NCI-H2196 (cell line): ENCODE measurements at regions not wholly inside any gene's neighbourhood (a gene's known extent, or its start where the extent isn't known, plus 50 kb on each side); places are given as distances from the start of the nearest gene placed in this dataset.
"Not testable (repeated sequence)": the region's sequence is repeated elsewhere in the genome, so short reads cannot be mapped to it uniquely, and the experiment has no call there.

Experiments
- DNase-seq: peaks from one replicate; lab custom pipeline; 2025; ENCODE audit not compliant: unreplicated experiment; lab: John Stamatoyannopoulos, UW

GRCh38 chr5:67657055-67657454 lies 460.5 kb upstream of the CD180 start:
- DNase-seq = no peak

GRCh38 chr5:67652201-67652600 lies 455.6 kb upstream of the CD180 start:
- no peak for DNase-seq

DNA sequence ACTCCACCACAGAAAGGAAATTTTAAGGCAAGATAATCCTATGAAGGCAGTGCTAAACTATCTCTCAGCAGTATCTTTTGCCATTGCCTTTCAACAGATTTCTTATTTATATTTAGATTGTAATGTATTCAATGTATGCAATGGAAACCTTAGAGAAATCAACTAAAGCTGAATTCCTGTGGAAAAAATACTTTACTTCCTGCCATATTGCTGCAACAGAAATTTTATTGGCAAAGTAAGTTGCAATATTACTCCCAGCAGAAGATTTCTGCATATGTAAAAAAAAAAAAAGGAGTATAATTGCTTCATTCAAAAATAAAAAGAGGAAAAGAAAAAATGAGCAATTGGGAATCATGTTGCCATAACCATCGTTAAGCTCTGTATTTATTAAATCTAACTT lies 454.6 kb upstream of the CD180 start:
- DNase-seq = no peak

DNA sequence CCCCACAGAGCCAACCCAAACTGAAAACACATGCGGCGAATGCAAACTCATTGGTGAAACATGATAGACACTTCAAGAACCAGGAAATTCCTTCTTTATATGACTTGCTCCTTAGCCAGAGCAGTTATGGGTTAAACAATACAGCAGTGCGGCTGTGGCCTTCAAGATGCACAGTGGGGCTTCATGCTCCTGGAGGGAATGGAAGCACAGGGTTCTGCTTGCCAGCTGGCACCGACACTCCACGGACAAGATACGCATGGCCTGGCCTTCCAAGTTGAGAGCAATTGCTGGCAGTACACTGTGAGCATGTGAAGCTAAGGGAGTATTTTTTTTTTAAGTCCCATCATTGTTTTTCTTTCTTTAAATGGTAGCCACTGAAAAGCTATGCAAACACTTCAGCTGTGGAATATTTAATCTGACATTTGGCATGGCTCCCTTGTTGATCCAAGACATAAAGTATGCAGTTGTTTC lies 451.6 kb upstream of the CD180 start:
- DNase-seq = no peak

DNA sequence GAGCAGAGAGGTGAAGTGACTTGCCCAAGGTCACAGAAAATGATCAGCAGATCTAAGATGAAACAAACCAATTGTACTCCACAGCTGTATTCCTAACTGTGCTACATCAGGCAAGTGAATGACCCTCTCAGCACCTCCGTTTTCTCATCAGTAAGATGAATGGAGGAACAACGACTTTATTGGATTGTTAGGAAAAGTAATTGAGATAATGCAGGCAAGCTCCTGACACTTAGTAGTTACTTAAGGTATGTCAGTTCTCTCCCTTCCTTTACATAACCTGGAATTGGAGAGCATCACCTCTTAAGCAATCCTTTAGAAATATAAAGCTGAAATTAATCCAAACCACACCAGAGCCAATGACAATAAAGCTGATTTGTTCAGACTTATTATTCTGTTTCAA lies 451.2 kb upstream of the CD180 start:
- DNase-seq = no peak

DNA sequence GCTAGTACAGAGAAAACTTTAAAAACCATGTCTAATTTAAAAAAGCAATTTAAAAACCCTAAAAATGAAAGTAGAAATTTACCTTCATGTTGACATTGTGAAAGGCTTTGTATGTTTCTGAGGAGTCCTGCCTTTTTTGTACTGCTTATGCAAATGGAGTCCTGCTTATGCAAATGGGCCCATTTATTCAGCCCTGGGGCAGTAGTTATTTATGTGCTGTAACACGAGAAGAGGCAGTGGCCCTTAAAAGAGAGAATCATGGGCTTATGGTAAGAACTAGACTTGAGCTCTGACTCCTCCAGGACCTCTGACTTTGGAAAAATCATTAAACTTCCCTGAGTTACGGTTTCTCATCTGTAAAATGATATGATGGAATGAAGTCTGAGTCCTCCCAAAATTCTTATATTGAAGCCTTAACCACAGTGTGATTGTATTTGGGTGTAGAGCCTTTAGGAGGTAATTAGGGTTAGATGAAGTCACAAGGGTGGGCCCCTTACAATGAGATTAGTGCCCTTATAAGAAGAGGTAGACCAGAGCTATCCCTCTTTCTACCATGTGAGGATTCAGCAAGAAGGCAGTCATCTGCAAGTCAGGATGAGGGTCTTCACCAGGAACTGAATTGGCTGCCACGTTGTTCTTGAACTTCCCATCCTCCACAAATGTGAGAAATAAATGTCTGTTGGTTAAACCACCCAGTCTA lies 447.8 kb upstream of the CD180 start:
- no peak for DNase-seq

DNA sequence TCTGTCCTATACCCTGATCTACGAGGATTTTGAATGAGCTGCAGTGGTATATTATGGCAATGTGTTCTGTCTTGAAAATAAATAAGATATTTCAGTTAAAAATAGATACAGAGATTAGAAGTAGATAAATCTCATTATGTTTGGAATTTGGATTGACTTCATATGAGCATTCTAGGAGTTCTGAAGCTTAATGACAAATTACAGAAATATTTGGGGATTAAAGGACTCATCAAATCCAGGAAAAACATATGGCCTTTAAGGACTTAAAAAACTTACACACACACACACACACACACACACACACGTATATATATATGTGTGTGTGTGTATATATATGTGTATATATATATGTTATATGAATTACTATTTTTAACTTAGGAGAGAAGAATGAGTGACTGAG lies 446.9 kb upstream of the CD180 start:
- DNase-seq = no peak

- no peak for DNase-seq
Measured at GRCh38 chr5:67639976-67640375, 443.4 kb upstream of the CD180 start.

DNA sequence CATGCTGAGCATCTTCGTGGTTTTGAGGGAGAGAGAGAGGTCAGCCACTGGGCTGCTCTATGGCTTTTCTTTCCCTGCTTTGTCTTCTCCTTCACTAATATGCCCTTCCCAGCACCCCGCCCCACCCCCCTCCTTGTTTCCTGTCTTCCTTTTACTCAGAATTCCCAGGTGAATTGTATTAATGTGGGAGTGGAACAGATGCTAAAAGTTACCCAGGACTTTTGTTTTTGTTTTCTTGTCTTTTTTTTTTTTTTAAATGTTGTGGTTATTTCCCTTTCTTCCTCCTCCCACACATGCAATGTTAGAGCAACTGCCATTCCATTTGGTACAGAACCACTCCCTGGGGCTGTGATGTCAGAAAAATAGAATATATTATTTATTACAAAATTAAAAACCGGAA lies 442.7 kb upstream of the CD180 start:
- no peak for DNase-seq

- no peak for DNase-seq
Measured at GRCh38 chr5:67636850-67637524, 440.4 kb upstream of the CD180 start.

- no peak for DNase-seq
Measured at GRCh38 chr5:67636091-67636490, 439.5 kb upstream of the CD180 start.

DNA sequence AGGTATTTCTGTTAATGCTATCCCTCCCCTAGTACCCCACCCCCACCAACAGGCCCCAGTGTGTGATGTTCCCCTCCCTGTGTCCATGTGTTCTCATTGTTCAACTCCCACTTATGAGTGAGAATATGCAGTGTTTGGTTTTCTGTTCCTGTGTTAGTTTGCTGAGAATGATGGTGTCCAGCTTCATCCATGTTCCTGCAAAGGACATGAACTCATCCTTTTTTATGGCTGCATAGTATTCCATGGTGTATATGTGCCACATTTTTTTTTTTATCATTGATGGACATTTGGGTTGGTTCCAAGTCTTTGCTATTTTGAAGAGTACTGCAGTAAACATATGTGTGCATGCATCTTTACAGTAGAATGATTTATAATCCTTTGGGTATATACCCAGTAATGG lies 430.5 kb upstream of the CD180 start:
- not testable (repeated sequence) for DNase-seq

DNA sequence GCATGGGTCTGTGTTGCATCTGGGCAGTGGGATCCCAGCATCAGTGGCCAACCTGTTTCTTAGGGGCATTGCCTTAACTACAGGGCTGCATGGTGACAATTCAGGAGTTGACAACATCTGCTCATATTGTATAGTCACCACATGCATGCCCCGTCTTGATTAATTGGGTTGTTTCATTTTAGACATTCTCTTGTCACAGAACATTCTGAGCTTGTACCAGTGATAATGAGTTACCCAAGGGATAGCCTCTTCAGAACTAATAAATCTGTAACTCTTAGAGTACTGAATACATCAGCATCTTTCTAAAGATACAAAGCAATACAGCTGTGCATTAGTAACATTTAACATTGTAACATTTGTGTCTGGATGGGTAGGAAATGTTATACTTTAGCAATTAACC lies 426.5 kb upstream of the CD180 start:
- DNase-seq = no peak

GRCh38 chr5:67620424-67621397 lies 424.1 kb upstream of the CD180 start:
- no peak for DNase-seq

DNA sequence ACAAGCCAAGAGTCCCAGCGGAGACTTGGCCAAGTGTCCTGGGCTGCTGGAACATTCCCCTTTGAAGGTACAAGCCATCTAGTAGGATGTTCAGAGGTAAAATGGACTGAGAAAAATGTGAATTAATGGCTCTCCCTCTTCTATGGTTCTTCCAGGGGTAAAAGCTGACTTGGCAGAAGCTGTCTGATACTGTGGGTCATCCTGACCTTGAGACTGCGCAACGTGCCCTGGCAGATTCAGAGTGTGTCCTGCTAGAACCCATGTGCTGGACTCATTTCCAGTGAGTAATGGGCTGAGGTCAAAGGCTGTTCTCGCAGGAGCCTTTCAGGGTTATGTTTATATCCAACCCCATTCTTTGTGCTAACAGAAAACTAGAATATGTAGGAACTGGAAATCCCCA lies 423.0 kb upstream of the CD180 start:
- no peak for DNase-seq

- DNase-seq = no peak
Measured at GRCh38 chr5:67619235-67619634, 422.6 kb upstream of the CD180 start.

GRCh38 chr5:67617051-67617450 lies 420.5 kb upstream of the CD180 start:
- DNase-seq = no peak

GRCh38 chr5:67612961-67613360 lies 416.4 kb upstream of the CD180 start:
- no peak for DNase-seq

DNA sequence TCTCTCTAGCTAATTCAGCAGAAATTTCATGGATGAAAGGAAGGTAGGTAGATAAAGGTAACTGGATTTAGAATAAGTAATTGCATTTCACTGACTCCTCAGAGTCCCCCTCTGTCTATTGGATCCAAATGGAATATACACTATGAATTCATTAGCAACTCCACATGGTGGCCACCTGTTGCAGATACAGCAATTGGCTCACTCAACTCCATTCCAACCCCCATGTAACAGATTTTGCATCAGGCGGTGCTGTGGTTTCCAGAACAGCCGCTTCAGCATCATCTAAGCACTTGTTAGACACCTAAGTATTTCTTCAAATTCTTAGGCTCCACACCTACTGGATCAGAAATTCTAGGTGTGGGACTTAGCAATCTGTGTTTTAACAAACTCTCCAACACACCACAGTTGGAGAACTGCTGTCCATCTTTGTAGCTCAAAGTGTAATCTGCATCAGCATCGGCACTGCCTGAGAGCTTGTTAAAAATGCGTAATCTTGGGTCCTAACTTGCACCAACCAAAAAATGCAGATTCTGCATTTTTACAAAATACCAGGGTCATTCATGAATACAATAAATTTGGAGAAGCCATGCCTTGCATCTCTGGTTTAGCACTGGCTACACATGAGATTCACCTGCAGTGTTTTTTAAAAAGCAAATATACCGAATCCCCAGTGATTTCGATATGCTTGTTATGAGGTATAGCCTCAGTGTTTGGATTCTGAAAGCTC lies 413.8 kb upstream of the CD180 start:
- no peak for DNase-seq

GRCh38 chr5:67607958-67608357 lies 411.4 kb upstream of the CD180 start:
- no peak for DNase-seq

GRCh38 chr5:67606586-67606947 lies 410.0 kb upstream of the CD180 start:
- no peak for DNase-seq
